Endothelial cell of umbilical vein (primary cell): ENCODE measurements at regions not wholly inside any gene's neighbourhood (a gene's known extent, or its start where the extent isn't known, plus 50 kb on each side); places are given as distances from the start of the nearest gene placed in this dataset.

Experiments
- BruUV-seq: library from RNA; stranded (reverse); fragments of 400-500 nt; replicated peaks from 2 replicates; lab custom pipeline; 2021; lab: Mats Ljungman, UMichigan
- CTCF ChIA-PET: fragments of 300-600, 350-600 bp; sonication (Branson Sonifier 250); formaldehyde crosslinking; loops from one replicate; lab custom pipeline; 2021; ENCODE audit warnings: antibody characterized with exemption, inconsistent platforms; lab: Charles Lee
- POLR2A ChIA-PET: fragments of 300-600, 350-600 bp; sonication (Branson Sonifier 250); formaldehyde crosslinking; loops from one replicate; lab custom pipeline; 2021; ENCODE audit warnings: antibody characterized with exemption, inconsistent platforms; lab: Charles Lee
- DNase-seq: peaks from one replicate; pipeline ENCODE4 v3.0.0-alpha.2; 2011; ENCODE audit warnings: low read depth, low spot score
- FAIRE-seq: peaks from 2 replicates; lab custom pipeline; 2011; peaks lifted over from hg19 to GRCh38; lab: Jason Lieb, UNC
- H2AFZ ChIP-seq: 2 replicates; pipeline ENCODE4 v1.6.0; 2012; ENCODE audit warnings: low read depth, low read length, control low read depth, inconsistent platforms
- H3K27ac ChIP-seq: 2 replicates; pipeline ENCODE4 v1.5.1; 2011; ENCODE audit warnings: low read depth, mild to moderate bottlenecking, control low read depth, low read length, moderate library complexity; ENCODE audit not compliant: insufficient read depth
- H3K27me3 ChIP-seq, 2 experiments: 2 replicates each; pipeline versions ENCODE4 v1.6.0 to v1.6.1; 2011; ENCODE audit warnings: low read length in 2 of 2, mixed read lengths in 1 of 2; ENCODE audit not compliant: control insufficient read depth in 2 of 2, insufficient read depth in 2 of 2
- H3K36me3 ChIP-seq, 2 experiments: 2 replicates in 1 of 2; 3 replicates in 1 of 2; pipeline ENCODE4 v1.5.1; 2011; ENCODE audit warnings: low read length in 2 of 2, mild to moderate bottlenecking in 1 of 2, moderate library complexity in 1 of 2; ENCODE audit not compliant: control insufficient read depth in 2 of 2, insufficient read depth in 2 of 2; ENCODE audit errors: extremely low read depth in 1 of 2
- H3K4me1 ChIP-seq: 3 replicates; pipeline ENCODE4 v1.5.1; 2011; ENCODE audit warnings: mild to moderate bottlenecking, low read length; ENCODE audit not compliant: control insufficient read depth, insufficient read depth; ENCODE audit errors: extremely low read depth
- H3K4me2 ChIP-seq: 2 replicates; pipeline ENCODE4 v1.6.1; 2011; ENCODE audit warnings: low read length, control low read depth, mixed read lengths; ENCODE audit not compliant: insufficient read depth
- H3K4me3 ChIP-seq, 3 experiments: fragments of 200-600 bp in 1 of 3; sonication (generic), shearing (Covaris generic) in 1 of 3; replicated peaks in 1 of 3; 2 replicates each; pipeline ENCODE4 v1.5.1; 2011 to 2016; ENCODE audit warnings: control low read depth in 3 of 3, low read length in 3 of 3, mild to moderate bottlenecking in 2 of 3, inconsistent platforms in 1 of 3, low read depth in 1 of 3, moderate library complexity in 1 of 3; ENCODE audit not compliant: insufficient read depth in 1 of 3
- H3K79me2 ChIP-seq: 2 replicates; pipeline ENCODE4 v1.6.0; 2012; ENCODE audit warnings: low read length, inconsistent platforms; ENCODE audit not compliant: control insufficient read depth, insufficient read depth
- H3K9ac ChIP-seq: replicated peaks from 2 replicates; pipeline ENCODE3; 2011; ENCODE audit warnings: low read length, control low read depth; ENCODE audit not compliant: insufficient read depth; ENCODE audit errors: extremely low read depth
- H3K9me1 ChIP-seq: replicated peaks from 3 replicates; pipeline ENCODE4 v1.6.0; 2011; ENCODE audit warnings: mild to moderate bottlenecking, low read length; ENCODE audit not compliant: control insufficient read depth, insufficient read depth; ENCODE audit errors: extremely low read depth
- H3K9me3 ChIP-seq: replicated peaks from 2 replicates; pipeline ENCODE4 v1.5.1; 2012; ENCODE audit warnings: low read length, inconsistent platforms; ENCODE audit not compliant: control insufficient read depth, insufficient read depth
- H4K20me1 ChIP-seq: replicated peaks from 2 replicates; pipeline ENCODE3; 2011; ENCODE audit warnings: mild to moderate bottlenecking, low read length; ENCODE audit not compliant: control insufficient read depth, insufficient read depth; ENCODE audit errors: extremely low read depth
- EZH2 ChIP-seq: IDR thresholded peaks from 2 replicates; pipeline ENCODE4 v1.6.1; 2012; ENCODE audit warnings: borderline replicate concordance, low read depth, mild to moderate bottlenecking, moderate library complexity, low read length, inconsistent platforms; ENCODE audit not compliant: severe bottlenecking
- FOS ChIP-seq: IDR thresholded peaks from 2 replicates; pipeline ENCODE4 v1.6.1; 2011; ENCODE audit warnings: mild to moderate bottlenecking, low read length, moderate library complexity, borderline replicate concordance; ENCODE audit not compliant: insufficient read depth
- GATA2 ChIP-seq: IDR thresholded peaks from 2 replicates; pipeline ENCODE4 v1.7.0; 2011; ENCODE audit warnings: low read depth, mild to moderate bottlenecking, moderate library complexity, mixed read lengths, low read length; ENCODE audit not compliant: insufficient read length, insufficient read depth
- JUN ChIP-seq: IDR thresholded peaks from 2 replicates; pipeline ENCODE4 v1.6.1; 2011; ENCODE audit warnings: borderline replicate concordance, low read depth; ENCODE audit not compliant: insufficient read length, insufficient read depth
- MAX ChIP-seq: IDR thresholded peaks from 2 replicates; pipeline ENCODE4 v1.6.1; 2011; ENCODE audit not compliant: insufficient read depth, insufficient read length
- MYC ChIP-seq: IDR thresholded peaks from one replicate; pipeline ENCODE4 v1.6.1; 2011; ENCODE audit warnings: mild to moderate bottlenecking, low read depth, low read length
- POLR2A ChIP-seq: IDR thresholded peaks from 2 replicates; pipeline ENCODE4 v1.6.1; 2012; ENCODE audit warnings: low read depth, mild to moderate bottlenecking, control low read depth, low read length
- POLR2AphosphoS5 ChIP-seq: IDR thresholded peaks from 2 replicates; pipeline ENCODE4 v1.6.1; 2012; ENCODE audit warnings: low read depth, mild to moderate bottlenecking, control low read depth, low read length, moderate library complexity; ENCODE audit not compliant: insufficient read depth
- dilution Hi-C: fragments of 300-500 bp; cut with MboI; formaldehyde crosslinking; loops from one replicate; pipeline ENCODE4 v1.15.0; 2019; ENCODE audit warnings: low sequenced_read_pairs; ENCODE audit not compliant: extremely low pct_ligation_motif_present
- intact Hi-C: fragments of 100-400 bp; cut with micrococcal nuclease; formaldehyde crosslinking; loops from one replicate; pipeline ENCODE4 v1.10.0; 2022
- TF ChIP-seq, protein P1 (sequence below), 2 donors: IDR thresholded peaks; 1 replicate in 1 of 2; 2 replicates in 1 of 2; pipeline ENCODE4 v1.5.1; 2011; ENCODE audit warnings: low read length in 2 of 2, mild to moderate bottlenecking in 2 of 2, moderate library complexity in 2 of 2, control low read depth in 1 of 2, inconsistent platforms in 1 of 2, low read depth in 1 of 2; ENCODE audit not compliant: insufficient read depth in 1 of 2; ENCODE audit errors: extremely low read depth in 1 of 2

DNA sequence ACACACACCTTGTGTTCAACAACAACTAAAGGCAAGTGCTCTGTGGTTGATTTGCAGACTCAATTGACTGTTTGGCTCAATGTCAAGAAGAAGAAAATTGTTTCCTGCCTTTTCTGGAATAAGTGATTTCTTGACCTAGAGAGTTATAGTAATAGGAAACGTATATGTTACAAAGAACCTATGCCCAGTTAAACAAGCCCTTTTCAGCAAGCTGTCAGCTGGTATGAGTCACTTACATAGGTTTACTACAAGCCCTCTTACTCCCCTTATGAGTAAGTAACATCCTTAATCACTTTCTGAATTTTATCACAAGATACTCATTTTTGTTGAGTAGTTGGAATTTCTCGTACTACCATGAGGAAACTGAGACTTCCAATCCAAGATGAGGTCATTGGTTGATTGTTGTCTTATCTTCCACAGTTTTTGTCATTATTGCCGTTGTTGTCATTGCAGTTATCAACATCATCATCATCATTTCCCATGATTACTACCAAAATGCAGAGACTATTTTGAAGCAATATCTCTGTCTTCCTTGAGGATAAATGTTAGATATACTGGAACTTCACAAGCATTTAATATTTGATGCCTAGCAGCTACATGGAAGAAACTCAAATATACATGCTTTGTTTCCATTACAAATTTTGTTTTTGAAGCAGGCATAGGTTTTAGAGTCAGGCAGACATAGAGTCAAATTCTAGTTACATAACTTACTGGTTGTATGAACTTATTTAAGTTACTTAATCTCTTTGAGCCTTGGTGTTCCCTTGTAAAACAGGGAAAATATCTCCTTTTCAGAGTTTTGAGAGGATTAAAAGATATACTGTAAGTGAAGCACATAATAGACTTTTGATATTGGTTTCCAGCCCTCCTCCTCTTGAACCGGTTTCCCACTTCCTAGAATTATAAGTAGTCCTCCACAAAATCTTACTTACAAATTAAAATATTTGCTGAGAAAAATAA lies 106.0 kb downstream of the RAP2A start:
- dilution Hi-C loops = no loop called here
- TF ChIP-seq JUN (peak; percentile 15), MYC (no peak)
- no peak overlapping the region for H3K9ac ChIP-seq
- intact Hi-C loops = no loop called here
- H3K9me1 ChIP-seq = no peaks in the 10 kb centered on the region
- no peak overlapping the region for H3K27ac ChIP-seq
- ChIA-PET CTCF (no interaction called here), POLR2A (no interaction called here)
- H3K9me3 ChIP-seq = no peaks in the 10 kb centered on the region
- H3K4me3 ChIP-seq = no peak overlapping the region
- FAIRE-seq (no peak), DNase-seq (peak; percentile 10)
- H3K4me2 ChIP-seq = no peak overlapping the region
- H3K4me1 ChIP-seq = no peaks in the 10 kb centered on the region
- no peaks in the 10 kb centered on the region for H4K20me1 ChIP-seq
- H3K27me3 ChIP-seq = peaks cover 1 to 4% of the 10 kb centered on the region in 2 experiments
- no peaks in the 10 kb centered on the region for H3K36me3 ChIP-seq
- no TSS peak for BruUV-seq
- H3K79me2 ChIP-seq = no peaks in the 10 kb centered on the region
- no peak overlapping the region for H2AFZ ChIP-seq

DNA sequence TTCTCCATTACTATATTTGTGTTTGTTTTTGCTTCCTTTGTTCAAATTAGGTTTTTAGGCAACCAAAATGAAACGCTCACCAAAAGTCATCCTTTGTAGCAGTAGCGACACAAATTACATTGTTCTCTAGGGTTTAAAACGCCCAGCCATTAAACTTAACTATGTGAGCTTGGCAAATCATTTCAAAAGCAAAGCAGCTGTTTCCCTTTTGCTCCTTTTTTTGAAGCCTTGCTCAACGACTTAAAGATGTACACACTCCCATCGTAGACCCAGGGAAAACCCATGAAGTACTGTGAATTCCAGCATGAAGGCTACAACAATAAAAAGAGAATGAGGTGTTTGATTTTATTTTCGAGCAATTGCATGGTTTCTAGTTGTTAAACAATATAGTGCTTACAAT lies 106.7 kb downstream of the RAP2A start:
- Histone ChIP-seq H3K9me3 (no peaks in the 10 kb centered on the region), H3K27me3 (peaks cover 1 to 4% of the 10 kb centered on the region in 2 experiments), H3K4me1 (no peaks in the 10 kb centered on the region), H3K27ac (no peak overlapping the region), H4K20me1 (no peaks in the 10 kb centered on the region), H3K9ac (no peak overlapping the region), H3K4me3 (no peak overlapping the region), H2AFZ (no peak overlapping the region), H3K9me1 (no peaks in the 10 kb centered on the region), H3K36me3 (no peaks in the 10 kb centered on the region), H3K4me2 (no peak overlapping the region), H3K79me2 (no peaks in the 10 kb centered on the region)
- DNase-seq = no peak
- TF ChIP-seq POLR2A (no peak), MAX (no peak), GATA2 (no peak), MYC (no peak), JUN (no peak), EZH2 (no peak), FOS (no peak), POLR2AphosphoS5 (no peak)
- TF ChIP-seq, protein P1, sequence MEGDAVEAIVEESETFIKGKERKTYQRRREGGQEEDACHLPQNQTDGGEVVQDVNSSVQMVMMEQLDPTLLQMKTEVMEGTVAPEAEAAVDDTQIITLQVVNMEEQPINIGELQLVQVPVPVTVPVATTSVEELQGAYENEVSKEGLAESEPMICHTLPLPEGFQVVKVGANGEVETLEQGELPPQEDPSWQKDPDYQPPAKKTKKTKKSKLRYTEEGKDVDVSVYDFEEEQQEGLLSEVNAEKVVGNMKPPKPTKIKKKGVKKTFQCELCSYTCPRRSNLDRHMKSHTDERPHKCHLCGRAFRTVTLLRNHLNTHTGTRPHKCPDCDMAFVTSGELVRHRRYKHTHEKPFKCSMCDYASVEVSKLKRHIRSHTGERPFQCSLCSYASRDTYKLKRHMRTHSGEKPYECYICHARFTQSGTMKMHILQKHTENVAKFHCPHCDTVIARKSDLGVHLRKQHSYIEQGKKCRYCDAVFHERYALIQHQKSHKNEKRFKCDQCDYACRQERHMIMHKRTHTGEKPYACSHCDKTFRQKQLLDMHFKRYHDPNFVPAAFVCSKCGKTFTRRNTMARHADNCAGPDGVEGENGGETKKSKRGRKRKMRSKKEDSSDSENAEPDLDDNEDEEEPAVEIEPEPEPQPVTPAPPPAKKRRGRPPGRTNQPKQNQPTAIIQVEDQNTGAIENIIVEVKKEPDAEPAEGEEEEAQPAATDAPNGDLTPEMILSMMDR (IDR thresholded peaks at IDR 0.05; ENCODE audit: extremely low read depth in 1 of 2, insufficient read depth in 1 of 2, low read depth in 1 of 2, low read length in 2 of 2) = no peak
- no peak for FAIRE-seq
- POLR2A ChIA-PET = no interaction called here
- dilution Hi-C loops = no loop called here
- intact Hi-C loops = no loop called here
- CTCF ChIA-PET = no interaction called here
- BruUV-seq = no TSS peak
